ENCODE measurements at regions not wholly inside any gene's neighbourhood (a gene's known extent, or its start where the extent isn't known, plus 50 kb on each side); places are given as distances from the start of the nearest gene placed in this dataset.
"Not testable (repeated sequence)": the region's sequence is repeated elsewhere in the genome, so short reads cannot be mapped to it uniquely, and the experiment has no call there.

- DNase-seq, result no peak
Measured at GRCh38 chr5:128667751-128668150, 129.7 kb upstream of the FBN2 start.

DNA sequence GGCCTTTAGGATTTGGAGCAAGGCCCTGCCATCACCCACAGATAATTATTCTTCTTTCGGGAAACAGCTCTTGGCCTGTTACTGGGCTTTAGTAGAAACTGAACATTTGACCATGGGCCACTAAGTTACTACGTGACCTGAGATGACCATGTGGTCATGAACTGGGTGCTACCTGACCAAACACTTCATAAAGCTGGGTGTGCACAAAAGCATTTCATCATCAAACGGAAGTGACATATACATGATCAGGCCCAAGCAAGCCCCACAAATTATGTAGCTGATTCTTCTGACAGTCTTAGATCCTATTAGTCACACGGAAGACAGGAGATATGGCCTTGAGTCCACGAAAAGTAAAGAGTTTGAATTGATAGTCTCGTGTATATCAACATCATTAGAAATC is 130.9 kb upstream of the FBN2 start:
- no peak for DNase-seq

GRCh38 chr5:128669803-128670202 is 131.8 kb upstream of the FBN2 start:
- no peak for DNase-seq

- DNase-seq, result no peak
Measured at GRCh38 chr5:128671943-128672342, 133.9 kb upstream of the FBN2 start.

GRCh38 chr5:128673000-128673399 is 135.0 kb upstream of the FBN2 start:
- DNase-seq, result no peak

DNA sequence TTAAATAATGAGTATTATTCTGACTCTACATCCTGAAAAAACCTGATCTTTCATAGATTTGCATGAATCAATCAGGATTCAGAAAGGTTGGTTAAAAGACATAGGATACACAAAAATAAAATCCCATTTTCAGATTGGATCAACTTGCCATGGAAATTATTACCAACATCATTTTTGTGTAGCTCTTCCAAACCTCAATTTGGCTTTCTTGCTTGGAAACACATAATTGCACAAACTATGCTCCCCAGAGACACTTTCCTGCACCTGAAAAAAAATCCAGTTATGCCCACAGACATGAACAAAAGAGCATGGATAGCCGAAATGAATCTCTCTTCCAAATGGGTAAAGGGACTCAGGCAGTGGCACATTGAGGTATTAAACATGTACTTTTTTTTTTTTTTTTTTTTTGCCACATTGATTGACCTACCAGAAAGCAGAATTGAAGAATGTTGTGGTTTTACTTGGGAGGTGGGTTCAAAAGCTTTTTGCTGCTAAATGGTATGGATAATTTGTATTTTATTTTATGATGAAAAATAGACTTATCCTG is 135.4 kb upstream of the FBN2 start:
- no peak for DNase-seq

GRCh38 chr5:128673970-128674369 is 135.9 kb upstream of the FBN2 start:
- no peak for DNase-seq

- DNase-seq, result no peak
Measured at GRCh38 chr5:128674837-128675446, 136.9 kb upstream of the FBN2 start.

GRCh38 chr5:128681096-128681495 is 143.1 kb upstream of the FBN2 start:
- no peak for DNase-seq

DNA sequence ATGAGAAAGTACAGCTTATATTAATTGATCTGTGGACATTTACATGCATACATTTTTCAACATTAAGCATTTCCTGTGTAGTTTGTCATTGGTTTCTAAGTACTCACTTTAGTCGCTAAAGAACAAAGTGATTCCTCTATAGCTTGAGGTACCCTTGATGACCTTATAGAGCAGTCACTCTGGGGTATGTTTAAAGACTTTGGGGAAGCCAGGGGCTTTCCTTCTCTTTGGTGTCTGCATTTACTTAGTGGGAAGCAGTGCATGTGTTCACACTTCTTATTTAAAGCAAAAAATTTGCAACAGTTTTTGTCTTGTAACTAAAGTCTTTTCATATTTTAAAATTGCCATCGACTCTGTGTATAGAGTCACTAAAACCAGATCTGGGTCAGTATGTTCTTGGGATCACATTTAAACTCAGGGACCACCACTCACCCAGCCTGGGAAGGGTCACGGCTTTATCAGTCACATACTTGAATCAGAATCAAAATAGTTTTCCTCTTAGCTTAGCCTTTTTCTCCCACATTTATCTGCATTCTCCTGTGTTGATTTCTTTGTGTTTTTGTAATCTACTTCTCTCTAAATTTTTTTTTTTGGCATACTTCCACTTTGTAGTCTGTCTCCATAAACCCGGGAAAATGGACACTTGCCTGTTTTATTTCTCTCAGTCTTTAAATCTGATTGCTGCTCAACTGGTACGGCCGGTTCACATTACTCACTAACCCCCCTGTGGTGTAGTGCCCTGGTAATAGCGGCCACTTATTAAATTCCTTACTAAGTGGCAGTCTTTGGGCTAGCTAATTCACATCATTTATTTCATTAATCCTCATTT is 143.9 kb upstream of the FBN2 start:
- DNase-seq, result no peak

GRCh38 chr5:128682669-128683068 is 144.6 kb upstream of the FBN2 start:
- DNase-seq, result no peak

DNA sequence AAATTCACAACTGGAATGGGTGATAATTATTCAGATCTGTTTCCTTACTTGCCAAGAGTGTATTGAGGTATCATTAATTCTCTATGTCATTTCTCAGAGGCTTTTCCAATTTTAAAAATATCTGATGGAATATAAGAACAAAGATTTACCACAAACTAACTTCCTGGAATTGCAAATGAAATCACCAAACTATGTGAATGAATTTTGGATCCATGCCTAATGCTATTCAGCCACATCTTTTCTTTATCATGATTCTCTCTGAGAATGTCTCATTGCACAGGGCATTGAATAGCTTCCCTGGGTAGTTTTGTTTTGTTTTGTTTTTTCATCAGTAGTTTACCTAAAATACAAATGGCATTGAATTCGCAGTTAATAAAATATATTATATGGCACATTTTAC is 146.9 kb upstream of the FBN2 start:
- DNase-seq, result no peak

- DNase-seq, result no peak
Measured at GRCh38 chr5:128687930-128688329, 149.9 kb upstream of the FBN2 start.

DNA sequence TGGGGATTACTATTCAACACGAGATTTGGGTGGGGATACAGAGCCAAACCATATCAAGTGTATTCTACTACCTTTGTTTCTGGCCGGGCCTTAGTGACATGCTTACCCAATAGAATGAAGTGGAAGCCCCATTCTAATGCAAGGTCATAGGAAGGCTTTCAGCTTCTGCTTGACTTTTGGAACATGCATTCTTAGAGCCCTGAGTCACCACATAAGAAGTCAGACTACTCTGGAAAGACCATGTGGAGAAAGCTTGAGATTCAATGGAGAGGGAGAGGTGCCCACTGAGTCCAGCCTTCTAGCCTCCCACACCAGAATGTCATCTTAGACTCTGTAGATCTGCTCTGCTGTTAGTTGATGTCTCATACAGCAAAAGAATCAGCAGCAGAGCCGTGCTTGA is 155.7 kb upstream of the FBN2 start:
- no peak for DNase-seq

GRCh38 chr5:128695791-128696530 is 157.9 kb upstream of the FBN2 start:
- DNase-seq, result no peak

DNA sequence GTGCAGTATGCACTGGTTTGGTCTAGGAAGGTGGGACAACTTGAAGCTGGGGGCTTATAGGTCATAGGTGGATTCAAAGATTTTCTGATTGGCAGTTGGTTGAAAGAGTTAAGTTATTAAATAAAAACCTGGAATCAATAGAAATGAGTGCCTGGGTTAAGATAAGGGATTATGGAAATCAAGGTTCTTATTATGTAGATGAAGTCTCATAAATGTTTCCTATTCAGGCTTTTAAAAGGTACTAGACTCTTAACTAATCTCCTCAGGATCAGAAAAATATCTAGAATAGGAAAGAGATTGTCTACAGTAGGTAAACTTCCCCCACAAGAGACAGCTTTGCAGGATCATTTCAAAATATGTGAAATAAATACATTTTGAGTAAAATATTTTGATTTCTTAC is 163.3 kb upstream of the FBN2 start:
- no peak for DNase-seq

GRCh38 chr5:128703322-128703721 is 165.3 kb upstream of the FBN2 start:
- DNase-seq, result no peak

- no peak for DNase-seq
Measured at GRCh38 chr5:128706269-128706668, 168.2 kb upstream of the FBN2 start.

DNA sequence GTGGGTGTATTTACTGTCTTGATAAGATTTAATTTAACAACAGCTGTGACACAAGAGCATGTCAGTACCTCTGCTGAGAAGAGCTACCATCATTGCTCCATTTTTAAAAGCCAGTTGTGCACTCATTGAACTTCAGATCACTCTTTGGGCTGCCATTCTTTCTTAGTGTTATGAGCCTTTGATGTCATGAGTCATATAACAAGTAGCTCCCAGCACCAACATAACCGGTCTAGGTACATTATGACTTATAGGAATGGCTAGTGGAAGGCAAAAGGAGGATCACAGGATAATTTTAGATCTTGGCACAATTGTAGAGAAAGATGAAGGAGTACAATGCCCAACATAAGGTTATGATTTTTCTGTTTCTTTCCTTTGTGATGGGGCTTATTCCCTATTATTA is 170.8 kb upstream of the FBN2 start:
- no peak for DNase-seq

GRCh38 chr5:128711216-128711615 is 173.2 kb upstream of the FBN2 start:
- no peak for DNase-seq

- no peak for DNase-seq
Measured at GRCh38 chr5:128714551-128714950, 176.5 kb upstream of the FBN2 start.

DNA sequence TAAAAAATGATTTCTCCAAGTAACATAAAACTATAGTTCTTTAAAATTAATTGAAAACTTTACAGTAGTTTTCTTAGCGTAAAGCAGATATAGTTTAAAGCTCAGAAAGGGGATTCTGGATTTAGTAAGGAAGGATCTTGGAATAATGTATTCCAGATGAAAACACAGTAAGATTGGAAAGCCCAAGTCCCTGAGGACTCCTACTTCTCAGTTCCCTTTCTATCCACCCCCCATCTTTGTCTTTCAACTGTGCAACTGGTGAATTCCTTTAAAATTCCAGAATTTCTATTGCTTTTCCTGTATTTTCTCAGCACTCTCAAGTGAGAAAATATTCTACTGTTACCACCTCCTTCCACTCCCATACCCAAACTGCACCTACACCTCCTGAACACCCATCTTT is 184.5 kb upstream of the FBN2 start:
- DNase-seq, result no peak

- DNase-seq, result not testable (repeated sequence)
Measured at GRCh38 chr5:128730021-128730420, 192.0 kb upstream of the FBN2 start.
